Transverse colon (tissue), 3 donors: ENCODE measurements at regions not wholly inside any gene's neighbourhood (a gene's known extent, or its start where the extent isn't known, plus 50 kb on each side); places are given as distances from the start of the nearest gene placed in this dataset.

Experiments
- POLR2A ChIP-seq: fragments of 450-650 bp; IDR thresholded peaks from one replicate; pipeline ENCODE4 v1.6.1; 2016; ENCODE audit warnings: antibody characterized with exemption, mild to moderate bottlenecking, moderate library complexity
- TF ChIP-seq, protein P1 (sequence below), 5 experiments: fragments of 200-600 bp in 3 of 5; fragments of 450-650 bp in 2 of 5; sonication (generic) in 3 of 5; IDR thresholded peaks; 1 replicate in 2 of 5; 2 replicates in 3 of 5; pipeline ENCODE4 v1.5.1; 2016 to 2017; ENCODE audit warnings: antibody characterized with exemption in 5 of 5, inconsistent platforms in 3 of 5, mild to moderate bottlenecking in 2 of 5, moderate library complexity in 1 of 5

GRCh38 chr11:116683982-116684381 is 88.8 kb downstream of the BUD13 start:
- TF ChIP-seq, protein P1, sequence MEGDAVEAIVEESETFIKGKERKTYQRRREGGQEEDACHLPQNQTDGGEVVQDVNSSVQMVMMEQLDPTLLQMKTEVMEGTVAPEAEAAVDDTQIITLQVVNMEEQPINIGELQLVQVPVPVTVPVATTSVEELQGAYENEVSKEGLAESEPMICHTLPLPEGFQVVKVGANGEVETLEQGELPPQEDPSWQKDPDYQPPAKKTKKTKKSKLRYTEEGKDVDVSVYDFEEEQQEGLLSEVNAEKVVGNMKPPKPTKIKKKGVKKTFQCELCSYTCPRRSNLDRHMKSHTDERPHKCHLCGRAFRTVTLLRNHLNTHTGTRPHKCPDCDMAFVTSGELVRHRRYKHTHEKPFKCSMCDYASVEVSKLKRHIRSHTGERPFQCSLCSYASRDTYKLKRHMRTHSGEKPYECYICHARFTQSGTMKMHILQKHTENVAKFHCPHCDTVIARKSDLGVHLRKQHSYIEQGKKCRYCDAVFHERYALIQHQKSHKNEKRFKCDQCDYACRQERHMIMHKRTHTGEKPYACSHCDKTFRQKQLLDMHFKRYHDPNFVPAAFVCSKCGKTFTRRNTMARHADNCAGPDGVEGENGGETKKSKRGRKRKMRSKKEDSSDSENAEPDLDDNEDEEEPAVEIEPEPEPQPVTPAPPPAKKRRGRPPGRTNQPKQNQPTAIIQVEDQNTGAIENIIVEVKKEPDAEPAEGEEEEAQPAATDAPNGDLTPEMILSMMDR (IDR thresholded peaks at IDR 0.05) = no peak
- no peak for TF ChIP-seq POLR2A
